HL-60 (cell line): ENCODE measurements at regions not wholly inside any gene's neighbourhood (a gene's known extent, or its start where the extent isn't known, plus 50 kb on each side); places are given as distances from the start of the nearest gene placed in this dataset.
"Not testable (repeated sequence)": the region's sequence is repeated elsewhere in the genome, so short reads cannot be mapped to it uniquely, and the experiment has no call there.

Experiments used
- GABPA ChIP-seq: IDR thresholded peaks from 2 replicates; pipeline ENCODE4 v1.6.1; 2012; ENCODE audit warnings: low read depth
- POLR2AphosphoS5 ChIP-seq: IDR thresholded peaks from 2 replicates; pipeline ENCODE4 v1.6.1; 2012; ENCODE audit warnings: low read depth
- TF ChIP-seq, protein P1 (sequence below): IDR thresholded peaks from one replicate; pipeline ENCODE4 v1.5.1; 2011; ENCODE audit warnings: low read length, control low read depth, inconsistent platforms; ENCODE audit not compliant: insufficient read depth
- TF ChIP-seq, protein P2 (sequence below): IDR thresholded peaks from 2 replicates; pipeline ENCODE4 v1.6.1; 2012; ENCODE audit warnings: low read depth; ENCODE audit not compliant: insufficient replicate concordance

DNA sequence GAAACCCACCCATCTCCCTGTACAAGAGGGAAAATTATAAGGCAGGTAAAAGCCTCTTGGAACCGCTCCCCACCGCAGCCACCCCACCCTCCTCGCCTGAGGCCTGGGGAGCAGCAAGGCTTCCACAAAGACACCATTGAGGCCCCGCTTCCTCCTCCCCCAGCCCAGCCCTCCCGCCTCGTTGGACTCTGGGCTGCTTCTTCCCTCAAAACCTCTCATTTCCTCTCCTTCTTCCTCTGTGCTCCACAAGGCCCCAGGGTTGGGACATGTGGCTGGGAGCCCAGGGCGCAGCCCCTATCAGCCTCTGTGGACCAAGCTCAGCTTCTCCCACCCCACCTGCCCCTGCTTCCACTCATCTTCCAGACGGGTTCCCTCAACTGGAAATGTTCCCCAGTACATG is 185.6 kb downstream of the TBC1D2B start:
- TF ChIP-seq, protein P1, sequence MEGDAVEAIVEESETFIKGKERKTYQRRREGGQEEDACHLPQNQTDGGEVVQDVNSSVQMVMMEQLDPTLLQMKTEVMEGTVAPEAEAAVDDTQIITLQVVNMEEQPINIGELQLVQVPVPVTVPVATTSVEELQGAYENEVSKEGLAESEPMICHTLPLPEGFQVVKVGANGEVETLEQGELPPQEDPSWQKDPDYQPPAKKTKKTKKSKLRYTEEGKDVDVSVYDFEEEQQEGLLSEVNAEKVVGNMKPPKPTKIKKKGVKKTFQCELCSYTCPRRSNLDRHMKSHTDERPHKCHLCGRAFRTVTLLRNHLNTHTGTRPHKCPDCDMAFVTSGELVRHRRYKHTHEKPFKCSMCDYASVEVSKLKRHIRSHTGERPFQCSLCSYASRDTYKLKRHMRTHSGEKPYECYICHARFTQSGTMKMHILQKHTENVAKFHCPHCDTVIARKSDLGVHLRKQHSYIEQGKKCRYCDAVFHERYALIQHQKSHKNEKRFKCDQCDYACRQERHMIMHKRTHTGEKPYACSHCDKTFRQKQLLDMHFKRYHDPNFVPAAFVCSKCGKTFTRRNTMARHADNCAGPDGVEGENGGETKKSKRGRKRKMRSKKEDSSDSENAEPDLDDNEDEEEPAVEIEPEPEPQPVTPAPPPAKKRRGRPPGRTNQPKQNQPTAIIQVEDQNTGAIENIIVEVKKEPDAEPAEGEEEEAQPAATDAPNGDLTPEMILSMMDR, result not testable (repeated sequence)
- not testable (repeated sequence) for TF ChIP-seq POLR2AphosphoS5, GABPA
- TF ChIP-seq, protein P2, sequence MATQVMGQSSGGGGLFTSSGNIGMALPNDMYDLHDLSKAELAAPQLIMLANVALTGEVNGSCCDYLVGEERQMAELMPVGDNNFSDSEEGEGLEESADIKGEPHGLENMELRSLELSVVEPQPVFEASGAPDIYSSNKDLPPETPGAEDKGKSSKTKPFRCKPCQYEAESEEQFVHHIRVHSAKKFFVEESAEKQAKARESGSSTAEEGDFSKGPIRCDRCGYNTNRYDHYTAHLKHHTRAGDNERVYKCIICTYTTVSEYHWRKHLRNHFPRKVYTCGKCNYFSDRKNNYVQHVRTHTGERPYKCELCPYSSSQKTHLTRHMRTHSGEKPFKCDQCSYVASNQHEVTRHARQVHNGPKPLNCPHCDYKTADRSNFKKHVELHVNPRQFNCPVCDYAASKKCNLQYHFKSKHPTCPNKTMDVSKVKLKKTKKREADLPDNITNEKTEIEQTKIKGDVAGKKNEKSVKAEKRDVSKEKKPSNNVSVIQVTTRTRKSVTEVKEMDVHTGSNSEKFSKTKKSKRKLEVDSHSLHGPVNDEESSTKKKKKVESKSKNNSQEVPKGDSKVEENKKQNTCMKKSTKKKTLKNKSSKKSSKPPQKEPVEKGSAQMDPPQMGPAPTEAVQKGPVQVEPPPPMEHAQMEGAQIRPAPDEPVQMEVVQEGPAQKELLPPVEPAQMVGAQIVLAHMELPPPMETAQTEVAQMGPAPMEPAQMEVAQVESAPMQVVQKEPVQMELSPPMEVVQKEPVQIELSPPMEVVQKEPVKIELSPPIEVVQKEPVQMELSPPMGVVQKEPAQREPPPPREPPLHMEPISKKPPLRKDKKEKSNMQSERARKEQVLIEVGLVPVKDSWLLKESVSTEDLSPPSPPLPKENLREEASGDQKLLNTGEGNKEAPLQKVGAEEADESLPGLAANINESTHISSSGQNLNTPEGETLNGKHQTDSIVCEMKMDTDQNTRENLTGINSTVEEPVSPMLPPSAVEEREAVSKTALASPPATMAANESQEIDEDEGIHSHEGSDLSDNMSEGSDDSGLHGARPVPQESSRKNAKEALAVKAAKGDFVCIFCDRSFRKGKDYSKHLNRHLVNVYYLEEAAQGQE, result not testable (repeated sequence)
